ENCODE measurements at regions not wholly inside any gene's neighbourhood (a gene's known extent, or its start where the extent isn't known, plus 50 kb on each side); places are given as distances from the start of the nearest gene placed in this dataset.
"Not testable (repeated sequence)": the region's sequence is repeated elsewhere in the genome, so short reads cannot be mapped to it uniquely, and the experiment has no call there.

DNA sequence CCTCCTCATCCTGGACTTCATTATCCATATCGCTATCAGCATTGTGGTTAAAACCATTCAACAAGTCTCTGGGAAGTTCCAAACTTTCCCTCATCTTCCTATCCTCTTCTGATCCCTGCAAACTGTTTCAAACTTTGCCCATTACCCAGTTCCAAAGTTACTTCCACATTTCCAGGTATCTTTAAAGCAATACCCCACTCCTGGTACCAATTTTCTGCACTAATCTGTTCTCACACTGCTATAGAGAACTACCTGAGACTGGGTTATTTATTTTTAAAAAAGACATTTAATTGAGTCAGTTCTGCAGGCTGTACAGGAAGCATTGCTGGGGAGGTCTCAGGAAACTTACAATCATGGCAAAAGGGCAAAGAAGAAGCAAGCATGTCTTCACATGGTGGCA lies 147.3 kb downstream of the ARL4A start:
- no peak for DNase-seq

DNA sequence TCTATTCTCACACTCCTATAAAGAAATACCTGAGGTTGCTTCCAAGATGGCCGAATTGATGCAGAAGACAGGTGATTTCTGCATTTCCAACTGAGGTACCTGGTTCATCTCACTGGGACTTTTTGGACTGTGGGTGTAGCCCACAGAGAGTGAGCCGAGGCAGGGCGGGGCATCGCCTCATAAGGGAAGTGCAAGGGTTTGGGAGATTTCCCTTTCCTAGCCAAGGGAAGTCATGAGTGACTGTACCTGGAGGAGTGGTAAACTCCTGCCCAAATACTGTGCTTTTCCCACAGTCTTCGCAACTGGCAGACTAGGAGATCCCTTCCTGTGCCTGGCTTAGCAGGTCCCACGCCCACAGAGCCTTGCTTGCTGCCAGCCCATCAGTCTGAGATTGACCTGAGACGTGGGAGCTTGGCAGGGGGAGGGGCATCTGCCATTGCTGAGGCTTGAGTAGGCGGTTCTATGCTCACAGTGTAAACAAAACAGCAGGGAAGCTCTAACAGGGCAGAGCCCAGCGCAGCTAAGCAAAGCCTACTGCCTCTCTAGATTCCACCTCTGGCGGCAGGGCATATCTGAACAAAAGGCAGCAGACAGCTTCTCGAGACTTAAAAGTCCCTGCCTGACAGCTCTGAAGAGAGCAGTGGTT lies 152.2 kb downstream of the ARL4A start:
- no peak for DNase-seq

DNA sequence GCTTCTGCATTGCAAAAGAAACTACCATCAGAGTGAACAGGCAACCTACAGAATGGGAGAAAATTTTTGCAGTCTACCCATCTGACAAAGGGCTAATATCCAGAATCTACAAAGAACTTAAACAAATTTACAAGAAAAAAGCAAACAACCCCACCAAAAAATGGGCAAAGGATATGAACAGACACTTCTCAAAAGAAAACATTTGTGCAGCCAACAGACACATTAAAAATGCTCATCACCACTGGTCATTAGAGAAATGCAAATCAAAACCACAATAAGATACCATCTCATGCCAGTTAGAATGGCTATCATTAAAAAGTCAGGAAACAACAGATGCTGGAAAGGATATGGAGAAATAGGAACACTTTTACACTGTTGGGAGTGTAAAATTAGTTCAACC lies 157.3 kb downstream of the ARL4A start:
- not testable (repeated sequence) for DNase-seq

DNA sequence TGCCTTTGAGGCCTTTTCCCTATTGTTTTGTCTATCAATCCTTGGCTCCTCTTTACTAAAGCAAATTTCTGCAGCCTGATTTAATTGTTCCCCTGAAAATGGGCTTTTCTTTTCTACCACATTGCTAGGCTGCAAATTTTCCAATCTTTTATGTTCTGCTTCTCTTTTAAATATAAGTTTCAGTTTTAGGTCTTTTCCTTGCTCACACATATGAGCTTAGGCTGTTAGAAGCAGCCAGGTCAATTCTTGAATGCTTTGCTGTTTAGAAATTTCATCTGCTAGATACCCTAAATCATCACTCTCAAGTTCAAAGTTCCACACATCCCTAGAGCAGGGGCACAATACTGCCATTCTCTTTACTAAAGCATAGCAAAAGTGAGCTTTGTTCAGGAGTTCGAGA lies 159.6 kb downstream of the ARL4A start:
- DNase-seq: no peak

DNA sequence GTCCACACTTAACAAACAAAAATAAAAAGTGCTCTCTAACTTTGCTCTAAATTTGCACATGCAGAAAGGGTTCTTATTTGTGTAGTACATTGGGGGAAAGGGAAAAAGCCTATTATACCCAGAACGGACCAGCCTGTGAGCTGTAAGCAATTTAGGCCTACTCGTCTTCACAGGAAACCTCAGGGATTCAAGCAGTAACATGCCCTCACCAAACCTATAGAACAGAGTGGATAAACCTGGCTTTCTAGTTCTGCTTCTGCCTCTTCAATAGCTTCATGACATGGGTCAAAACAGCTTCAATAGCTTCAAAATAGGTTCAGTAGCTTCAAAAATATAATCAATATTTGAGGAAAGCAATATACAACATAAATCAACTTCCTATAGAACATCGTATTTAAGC lies 163.7 kb downstream of the ARL4A start:
- DNase-seq: no peak

DNA sequence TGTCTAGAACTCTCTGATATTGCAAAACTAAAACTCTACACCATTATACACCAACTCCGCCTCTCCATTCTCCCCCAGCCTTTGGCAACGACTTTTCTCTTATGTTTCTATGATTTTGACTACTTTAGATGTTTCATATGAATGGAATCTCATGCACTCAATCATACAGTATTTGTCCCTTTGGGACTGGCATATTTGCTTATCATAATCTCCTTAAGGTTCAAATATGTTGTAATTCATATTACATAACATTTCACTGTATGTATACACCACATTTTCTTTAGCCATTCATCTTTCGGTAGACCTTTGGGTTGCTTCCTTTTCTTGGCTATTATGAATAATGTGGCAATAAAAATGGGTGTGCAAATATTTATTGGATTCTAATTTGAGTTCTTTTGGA lies 164.4 kb downstream of the ARL4A start:
- no peak for DNase-seq

DNA sequence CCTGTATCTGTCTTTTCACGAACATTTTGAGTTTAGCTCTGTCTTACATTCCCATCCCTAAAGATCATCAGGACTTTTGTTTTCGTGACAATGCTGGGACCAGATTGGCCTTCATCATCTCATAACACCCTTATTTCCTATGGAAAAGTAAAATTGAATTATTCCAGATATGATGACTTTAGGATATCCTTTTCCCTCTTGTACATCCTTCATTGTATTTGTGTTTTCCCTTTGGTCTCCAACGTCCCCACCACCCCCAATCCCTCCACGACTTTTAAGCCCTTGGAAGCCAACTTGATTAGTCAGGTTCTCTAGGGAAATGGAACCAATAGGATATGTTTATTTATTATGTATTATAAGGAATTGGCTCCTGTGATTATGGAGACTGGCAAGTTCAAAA lies 167.6 kb downstream of the ARL4A start:
- DNase-seq: no peak

DNA sequence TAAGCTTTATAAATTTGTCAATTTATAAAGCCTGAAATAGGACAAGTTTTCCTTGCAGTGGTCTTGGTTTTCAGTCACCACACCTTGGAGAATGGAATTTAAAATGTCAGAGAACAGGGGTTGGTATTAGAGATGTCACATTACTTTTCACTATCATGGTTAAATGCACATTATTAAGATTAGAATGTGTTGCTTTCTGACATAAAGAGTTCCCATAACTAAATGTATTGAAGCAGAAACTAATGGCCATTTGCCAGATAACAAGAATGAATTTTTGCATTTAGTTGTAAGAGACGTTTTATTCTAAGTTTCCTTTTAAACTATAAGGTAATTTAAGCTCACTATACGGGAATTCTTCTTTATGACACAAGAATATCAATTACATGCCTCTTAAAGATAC lies 172.3 kb downstream of the ARL4A start:
- DNase-seq: no peak

DNA sequence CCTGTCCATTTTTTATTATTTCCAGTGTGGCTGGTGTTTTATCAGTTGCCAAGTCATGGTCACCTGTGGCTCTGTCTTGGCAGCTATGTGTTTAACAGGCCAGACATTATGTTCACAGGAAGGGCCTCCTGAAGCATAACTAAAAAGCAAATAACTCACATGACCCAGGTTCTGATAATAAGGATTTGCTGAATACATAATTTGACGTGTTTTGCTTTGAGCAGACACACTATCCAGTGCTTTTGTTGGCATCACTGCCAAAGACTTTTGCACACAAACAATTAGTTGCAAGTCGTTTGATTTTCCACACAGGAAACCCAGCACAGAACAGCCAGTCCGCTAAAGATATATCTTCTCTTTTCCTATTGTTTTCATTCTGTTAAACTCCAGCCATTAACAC lies 173.6 kb downstream of the ARL4A start:
- no peak for DNase-seq

DNA sequence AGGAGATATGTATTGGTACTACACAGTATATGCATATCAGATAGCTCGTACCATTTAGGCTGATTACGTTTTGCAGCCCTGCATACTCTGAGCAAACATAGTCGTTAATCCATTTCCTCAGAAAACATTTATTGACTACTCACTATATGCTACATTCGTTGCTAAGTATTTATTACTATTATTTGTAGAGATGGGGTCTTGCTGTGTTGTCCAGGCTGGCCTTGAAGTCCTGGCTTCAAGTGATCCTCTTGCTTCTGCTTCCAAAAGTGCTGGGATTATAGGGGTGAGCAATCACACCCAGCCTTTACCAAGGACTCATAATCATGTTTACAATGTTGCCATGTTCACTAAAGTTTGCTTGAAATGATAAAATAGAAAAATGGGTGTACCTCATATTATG lies 174.7 kb downstream of the ARL4A start:
- DNase-seq: no peak

DNA sequence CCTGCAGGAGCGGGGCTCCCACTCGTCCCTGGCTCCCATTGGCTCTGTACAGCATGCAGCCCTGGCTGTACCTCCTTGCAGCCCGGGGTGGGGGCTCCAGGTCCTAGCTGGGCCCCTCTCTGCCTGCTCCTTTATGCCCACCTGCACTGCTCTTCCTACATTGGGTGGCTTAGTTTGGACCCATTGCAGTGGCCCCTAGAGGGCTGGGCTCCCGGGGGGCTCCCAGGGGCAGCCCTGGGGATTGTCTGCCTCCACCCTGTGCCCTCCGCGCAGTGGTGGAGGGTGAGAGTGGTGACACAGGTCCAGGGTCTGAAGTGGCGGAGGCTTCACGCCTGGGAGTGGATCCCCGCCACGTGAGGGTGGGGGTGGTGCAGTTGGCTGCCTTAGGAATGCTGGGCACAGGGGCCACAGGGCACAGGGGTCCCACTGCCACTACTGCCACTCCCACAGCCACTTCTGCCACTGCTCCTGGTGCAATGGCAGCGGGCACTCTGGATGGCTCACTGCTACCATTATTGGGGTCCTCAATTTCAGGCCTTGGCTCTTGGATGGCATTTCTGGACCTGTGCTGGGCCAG lies 177.1 kb downstream of the ARL4A start:
- no peak for DNase-seq

DNA sequence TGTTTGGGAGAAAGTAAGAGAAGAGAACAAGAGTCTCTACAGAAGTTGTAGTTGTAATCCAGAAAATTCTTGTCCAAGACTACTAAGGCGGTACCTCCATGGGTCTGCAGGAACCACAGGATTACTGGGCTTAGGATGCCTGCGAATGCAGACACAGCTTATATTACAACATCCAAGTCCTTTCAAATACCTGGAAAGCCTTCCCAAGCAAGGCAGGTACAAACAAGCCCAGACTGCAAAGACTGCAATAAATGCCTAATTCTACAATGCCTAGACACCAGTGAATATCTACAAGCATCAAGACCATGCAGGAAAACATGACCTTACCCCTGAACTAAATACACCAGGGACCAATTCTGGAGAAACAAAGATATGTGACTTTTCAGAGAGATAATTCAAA lies 178.2 kb downstream of the ARL4A start:
- no peak for DNase-seq

DNA sequence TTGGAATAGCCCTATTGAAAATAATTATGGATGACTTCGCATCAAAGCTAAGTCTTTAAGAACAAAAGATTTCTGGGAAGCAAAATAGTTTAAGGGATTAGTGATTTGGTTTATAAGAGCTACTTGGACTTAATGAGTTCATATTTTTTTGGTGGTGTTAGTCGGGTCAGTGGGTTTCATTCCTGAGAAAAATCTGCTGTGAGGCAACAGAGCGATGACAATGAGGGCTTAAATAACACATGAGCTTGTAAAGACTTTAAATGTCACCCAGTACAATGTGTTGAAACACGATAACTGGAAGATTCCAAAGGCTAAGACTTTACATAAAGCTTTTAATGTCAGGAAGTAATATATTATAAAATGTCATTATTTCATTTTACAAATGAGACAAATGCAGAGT lies 178.8 kb downstream of the ARL4A start:
- DNase-seq: no peak

DNA sequence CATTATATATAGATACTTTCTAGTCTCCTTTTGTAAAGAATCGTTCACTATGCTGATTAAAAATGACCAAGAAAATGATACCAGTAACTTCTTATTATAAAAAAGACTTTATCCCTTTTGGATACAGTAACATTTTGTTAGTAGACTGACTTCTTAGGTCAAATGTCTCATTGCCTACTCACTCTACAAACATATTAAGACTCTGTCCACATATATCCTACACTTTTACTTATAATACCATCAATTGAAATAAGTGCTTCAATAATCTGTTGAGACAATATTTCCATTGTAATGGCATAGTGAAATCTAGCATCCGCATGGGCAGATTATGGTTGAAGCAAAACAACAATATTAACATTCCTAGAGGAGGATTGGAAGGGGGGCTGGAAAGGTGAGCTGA lies 180.6 kb downstream of the ARL4A start:
- no peak for DNase-seq

DNA sequence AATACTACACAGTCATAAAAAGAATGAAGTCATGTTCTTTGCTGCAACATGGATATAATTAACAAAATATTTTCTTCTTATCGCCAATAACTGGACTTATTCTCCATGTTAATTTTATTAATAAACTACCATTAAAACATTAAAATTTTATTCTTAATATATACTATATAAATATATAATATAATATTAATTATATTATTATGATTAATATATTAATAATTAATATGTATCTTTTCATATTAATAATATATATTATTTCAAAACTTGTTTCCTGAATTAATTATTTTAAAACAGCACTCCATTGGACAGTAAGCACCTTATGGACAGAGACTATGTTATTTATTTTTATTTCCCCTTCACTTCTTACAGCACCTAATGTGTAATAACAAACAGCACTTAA lies 182.8 kb downstream of the ARL4A start:
- no peak for DNase-seq

DNA sequence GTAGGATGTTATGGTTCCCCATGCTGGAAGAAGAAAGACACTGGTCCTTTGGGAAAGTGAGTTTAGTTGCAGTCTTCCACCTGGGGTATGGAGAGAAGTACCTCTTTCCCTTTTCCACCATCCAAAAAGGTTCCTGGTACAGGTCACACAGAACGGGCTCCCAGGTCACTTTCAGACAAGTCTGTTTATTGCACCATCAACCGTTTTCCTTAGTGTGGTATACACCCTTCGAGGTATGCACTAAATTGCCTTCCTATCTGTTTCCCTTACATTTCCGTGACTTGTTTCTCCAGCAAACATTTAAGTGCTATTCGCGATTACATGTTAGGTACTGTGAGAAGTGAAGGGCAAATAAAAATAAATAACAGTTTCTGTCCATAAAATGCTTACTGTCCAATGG lies 185.1 kb downstream of the ARL4A start:
- DNase-seq: no peak

DNA sequence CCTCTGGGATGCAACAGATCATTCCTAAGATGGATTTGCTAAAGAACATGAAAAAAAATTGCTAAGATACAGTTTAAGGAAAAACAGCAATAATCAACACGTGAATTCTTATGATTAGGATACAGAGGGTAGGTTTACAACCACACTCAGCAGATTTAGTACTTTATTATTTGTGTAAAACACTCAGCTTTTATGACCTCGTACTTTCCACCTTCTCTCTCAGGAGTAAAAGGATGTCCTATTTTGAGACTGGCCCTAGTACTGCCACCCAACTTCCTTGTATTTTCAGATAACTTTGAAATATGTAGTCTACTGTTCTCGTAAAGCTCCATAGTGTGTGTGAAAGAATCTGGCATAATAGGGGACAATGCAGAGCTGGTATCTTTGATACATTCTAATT lies 186.1 kb downstream of the ARL4A start:
- DNase-seq: no peak

DNA sequence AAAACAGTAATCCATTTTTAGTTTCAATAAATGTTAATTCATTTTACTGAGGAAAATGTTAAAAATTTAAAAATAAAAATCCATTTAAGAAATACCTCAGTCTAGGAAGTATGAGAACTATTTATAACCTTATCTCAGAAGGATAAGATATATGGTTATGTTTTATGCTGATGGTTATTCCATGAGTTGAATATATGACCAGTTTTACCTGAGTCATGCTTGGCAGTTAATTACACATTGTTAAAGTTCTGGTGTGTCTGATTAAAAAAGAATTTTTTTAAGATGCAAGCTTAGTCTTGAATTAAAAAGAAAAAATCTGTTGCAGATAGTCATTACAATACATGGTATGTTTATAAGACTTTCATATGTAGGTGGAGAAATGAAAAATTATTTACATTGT lies 191.7 kb downstream of the ARL4A start:
- DNase-seq: no peak

DNA sequence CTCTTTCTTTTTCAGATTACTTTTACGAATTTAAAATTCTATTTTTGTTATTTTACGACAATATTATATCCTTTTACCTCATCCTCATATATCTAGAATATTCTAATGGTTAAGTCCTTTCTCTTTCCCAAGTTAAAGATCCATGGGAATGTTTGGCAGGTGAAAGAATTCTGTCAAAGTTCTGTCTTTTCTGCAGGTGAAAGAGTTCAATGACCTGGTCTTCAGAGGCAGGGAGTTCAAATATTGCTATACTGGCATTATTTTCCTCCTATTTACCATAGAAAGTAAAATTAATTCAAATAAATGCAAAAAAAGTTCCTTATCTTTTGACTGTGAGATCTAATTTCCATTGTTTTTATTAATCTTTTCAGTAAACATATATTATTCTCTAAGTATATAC lies 194.3 kb downstream of the ARL4A start:
- no peak for DNase-seq

DNA sequence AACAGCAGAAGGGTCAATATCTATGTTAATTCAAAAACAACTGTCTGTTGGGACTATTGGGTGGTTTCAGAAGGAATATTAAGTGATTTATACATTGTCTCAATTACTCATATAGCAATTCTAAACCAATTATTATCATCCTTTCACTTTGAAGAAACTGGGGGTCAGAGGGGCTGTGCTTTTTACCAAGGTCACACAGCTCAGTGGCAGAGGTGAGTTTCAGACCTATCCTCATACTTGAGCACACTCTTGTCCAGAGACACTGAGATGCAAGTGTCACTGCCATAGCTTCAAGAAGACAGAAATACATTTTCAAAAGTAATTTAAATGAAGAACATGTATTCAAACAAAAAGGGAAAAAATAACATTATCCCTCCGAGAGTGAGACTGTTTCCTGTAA lies 195.3 kb downstream of the ARL4A start:
- DNase-seq: no peak

DNA sequence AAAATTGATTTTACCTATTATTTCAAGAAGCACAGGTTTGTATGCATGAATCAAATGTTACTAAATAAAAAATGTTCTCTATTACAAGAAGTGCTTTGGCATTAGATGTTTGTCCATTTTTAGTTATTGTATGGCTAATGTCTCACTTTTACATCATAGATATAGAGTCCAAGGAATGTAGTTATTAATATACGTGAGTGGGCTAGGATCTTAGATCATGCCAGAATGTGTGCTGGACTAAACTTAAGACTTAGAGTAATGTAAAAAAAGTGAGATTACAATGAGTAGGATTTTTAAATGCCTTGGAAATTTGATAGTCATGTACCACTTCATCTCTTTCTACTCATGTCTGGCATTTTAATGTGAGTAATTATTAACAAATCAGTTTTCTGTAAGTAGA lies 196.6 kb downstream of the ARL4A start:
- no peak for DNase-seq

DNA sequence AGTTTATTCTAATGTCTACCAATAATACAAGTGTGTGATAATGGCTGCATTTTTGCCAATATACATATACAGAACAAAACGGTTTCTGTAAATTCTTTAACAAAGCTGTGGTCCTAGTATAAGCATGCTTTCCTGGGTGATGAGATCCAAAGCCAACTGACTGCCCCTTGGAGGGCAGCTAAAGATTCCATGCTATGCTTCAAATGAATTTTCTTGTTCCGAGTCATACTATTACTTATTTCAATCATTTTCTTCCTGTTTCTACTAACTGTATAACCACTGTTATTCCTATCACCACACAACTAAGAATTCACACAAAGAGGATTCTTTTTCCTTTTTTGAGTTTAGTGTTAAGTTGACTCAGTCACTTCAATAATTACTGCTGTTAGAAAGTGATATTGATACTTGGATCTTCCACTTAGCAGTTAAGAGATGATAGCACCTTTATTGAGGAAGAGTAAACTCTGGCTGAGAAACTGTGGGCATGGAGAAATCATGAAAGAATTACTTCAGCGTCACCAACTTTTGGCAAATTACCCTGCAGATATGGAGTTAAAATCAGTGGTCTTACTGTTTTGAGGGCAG lies 197.5 kb downstream of the ARL4A start:
- DNase-seq: no peak

DNA sequence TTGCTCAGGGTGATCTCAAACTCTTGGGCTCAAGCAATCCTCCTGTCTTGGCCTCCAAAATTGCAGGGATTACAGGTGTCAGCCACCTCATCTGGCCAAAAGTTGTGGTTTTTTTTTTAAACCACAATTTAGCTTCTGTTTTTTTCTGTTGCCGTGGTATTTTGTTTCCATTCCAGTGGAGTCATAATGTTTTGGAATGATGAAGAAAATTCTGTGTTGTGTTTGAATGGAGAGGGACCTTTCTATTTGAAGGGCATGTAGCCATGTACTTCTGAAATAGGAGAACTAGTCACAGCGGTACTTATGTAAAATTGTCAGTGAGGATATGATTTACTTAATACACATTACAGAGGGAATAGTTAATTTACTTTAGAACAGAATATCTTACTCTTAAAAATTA lies 201.3 kb downstream of the ARL4A start:
- no peak for DNase-seq

DNA sequence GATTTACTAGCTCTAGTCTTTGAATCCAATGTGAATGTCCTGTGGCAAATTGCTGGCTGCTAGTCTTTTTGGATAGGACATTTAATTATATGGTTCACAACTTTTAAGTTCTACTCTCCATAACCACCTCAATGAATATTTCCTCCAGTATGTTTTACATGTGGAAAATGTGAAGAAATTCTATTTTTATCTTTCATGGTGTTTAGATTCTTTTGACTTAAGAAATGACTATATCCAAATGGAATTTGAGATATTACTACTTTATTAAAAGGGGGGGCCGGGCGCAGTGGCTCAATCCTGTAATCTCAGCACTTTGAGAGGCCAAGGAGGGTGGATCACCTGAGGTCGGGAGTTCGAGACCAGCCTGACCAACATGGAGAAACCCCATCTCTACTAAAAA lies 202.0 kb downstream of the ARL4A start:
- no peak for DNase-seq

DNA sequence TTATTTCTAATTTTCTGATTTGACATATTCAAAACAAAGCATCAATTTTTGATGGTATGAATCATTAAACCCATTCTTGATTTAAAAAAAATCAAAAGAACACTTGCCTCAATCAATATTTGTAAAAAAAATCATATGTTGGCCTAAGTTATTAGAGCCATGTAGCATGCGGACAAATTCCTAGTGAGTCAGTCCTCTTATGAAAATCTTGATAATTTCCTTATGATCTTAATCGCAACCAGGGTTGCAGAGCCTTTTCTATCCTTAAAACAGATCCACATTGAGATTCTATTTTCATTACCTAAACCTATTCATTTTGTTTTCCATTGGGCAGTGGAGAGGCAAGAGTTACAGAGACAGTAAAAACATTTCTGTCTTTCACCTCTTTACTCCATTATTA lies 203.2 kb downstream of the ARL4A start:
- no peak for DNase-seq

Data from SIG-M5 (cell line).